GM19397 (cell line): ENCODE measurements at regions not wholly inside any gene's neighbourhood (a gene's known extent, or its start where the extent isn't known, plus 50 kb on each side); places are given as distances from the start of the nearest gene placed in this dataset.

Experiments used
- ATAC-seq: cut with Tn5 transposase; IDR thresholded peaks from one replicate; pipeline ENCODE4 v1.9.1; 2021; ENCODE audit warnings: mild to moderate bottlenecking, moderate library complexity; ENCODE audit not compliant: unreplicated experiment

DNA sequence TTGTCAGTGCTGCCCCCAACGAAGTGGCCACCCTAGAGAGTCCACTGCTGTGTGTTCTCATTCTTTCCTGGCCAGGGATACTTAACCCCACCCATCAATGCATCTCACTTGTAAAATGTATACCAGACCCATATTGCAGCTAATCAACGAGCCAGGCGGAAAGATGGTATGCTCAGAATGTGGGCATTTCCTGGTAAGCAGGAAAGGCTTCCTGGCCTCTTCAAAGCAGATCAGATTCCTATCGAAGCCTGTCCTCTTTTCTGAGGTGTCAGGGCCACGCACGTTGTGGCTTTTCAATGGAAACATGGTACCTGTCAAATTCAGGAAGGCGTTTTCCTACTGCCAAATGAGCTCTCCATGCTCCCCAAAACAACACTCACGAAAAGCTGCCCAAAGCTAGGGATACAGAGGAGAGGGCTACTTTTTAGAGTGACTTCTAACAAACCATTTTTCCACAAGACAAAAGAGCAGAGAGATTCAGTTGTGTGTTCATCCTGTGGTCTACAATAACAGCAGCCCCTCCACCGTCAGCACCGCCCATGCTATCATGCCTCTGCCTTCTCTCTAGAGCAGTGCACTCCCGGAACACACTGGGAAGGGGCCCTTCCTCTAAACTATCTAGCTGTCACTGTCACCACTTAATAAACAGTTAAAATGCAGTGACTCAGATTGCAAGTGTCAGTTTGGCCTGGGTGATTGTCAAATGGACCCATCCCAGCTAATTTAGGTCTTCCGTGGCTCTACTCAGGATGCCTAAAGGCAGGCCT, 535.1 kb downstream of the RNF144A start:
- ATAC-seq: no peak

DNA sequence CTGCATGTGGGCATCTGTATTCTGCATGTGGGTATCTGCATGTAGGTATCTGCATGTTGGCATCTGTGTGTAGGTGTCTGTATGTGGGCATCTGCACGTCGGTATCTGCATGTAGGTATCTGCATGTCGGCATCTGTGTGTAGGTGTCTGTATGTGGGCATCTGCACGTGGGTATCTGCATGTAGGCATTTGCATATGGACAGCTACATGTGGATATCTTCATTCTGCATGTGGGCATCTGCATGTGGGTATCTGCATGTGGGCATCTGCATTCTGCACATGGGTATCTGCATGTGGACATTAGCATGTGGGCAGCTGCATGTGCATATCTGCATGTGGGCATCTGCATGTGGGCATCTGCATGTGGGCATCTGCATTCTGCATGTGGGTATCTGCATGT, 537.4 kb downstream of the RNF144A start:
- no peak for ATAC-seq

DNA sequence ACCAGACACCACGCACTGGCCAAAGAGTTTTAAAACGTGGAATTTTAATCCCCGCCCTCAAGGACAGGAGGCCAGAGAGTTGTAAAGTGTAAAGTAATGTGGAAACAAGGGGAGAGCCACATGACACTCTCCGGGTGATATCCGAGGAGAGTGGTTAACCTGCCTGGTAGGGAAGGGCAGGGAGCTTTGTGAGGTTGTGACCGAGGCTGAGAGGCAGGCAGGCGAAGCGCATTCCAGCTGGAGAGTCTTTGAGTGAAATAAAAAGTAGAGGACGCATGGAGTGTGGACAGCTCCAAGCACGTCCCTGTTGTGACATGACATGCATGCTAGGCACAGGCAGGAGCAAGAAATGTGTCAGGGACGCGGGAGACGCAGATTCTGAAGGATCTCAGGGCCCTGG, 539.5 kb downstream of the RNF144A start:
- ATAC-seq: no peak

DNA sequence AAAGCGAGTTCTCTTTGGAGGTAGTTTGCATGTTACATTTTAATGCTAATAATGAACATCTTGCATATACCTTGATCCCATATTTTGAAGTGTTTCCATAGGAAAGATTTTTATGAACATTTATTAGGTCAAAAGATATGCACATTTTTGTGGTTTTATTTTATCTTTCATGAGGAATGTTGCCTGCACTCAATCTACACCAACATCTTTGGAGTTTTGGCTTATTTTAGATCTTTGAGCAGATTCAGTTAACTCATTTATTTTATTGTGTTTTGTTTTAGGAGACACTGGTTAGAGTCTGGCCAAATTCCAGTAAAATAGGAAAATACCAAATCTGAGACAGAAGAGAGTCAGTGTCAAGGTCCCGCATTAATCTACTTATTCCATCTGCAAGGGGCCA, 540.9 kb downstream of the RNF144A start:
- no peak for ATAC-seq

DNA sequence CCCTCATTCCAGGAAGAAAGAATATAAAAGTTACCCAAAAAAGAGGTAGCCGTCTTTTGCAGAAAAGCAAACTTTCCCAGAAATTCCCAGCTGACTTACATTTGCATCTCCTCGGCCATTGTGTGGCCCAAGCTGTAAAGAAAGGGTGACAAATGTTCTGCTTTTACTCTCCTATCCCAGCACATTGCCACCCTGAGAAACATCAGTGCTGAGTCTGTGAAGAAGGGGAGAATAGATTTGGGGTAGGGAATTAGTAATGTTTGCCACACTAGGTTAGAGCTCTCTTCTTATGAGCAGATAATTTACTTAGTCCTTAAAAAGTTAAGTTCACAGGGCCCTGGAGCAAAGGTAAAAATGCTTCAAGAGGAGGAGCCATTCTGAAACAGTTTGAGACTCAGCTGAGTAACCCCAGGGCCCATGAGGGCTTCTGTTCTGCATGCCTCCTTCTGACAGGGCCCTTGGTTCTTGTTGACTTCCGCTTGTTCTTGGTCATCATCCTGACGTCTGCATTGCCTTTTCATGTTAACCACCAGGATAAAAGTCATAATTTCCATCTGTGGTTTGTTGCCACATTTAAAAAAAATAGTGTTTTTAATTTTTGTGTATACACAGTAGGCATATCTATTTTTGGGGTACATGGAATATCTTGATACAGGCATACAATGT, 550.7 kb downstream of the RNF144A start:
- no peak for ATAC-seq

DNA sequence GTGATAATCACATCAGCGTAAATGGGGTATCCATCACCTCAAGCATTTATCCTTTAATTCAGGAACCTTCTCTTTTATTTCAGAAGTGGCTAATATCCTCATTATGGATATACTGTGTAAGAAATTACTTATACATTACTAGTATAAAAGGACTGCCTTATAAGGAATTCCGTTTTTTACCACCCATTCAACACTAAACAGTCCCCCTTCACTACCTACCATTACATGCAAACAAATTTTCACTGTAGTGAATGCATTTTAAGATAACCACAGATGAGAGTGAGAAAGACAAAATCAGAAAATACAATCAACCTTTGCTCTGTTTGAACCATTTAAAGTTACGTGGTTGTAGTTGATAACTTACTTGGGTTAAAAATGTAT, 551.2 kb downstream of the RNF144A start:
- ATAC-seq: no peak

DNA sequence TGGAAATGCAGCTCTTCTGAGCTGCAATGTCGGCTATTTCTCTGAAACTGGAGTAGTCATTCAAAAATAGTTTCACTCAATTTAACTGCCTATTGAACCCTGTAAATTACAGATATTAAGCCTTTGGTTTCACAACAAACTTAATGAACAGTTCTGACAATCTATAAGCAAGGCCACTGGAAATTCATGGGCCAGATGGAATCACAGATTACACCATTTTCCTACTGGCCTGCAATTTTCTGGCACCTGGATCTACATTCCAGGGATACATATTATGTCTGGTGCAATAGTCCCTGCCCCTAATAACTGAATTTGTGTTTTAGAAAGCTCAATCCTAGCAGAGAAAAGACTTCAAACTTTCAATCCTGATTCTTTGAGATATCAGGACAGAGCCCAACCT, 551.7 kb downstream of the RNF144A start:
- no peak for ATAC-seq

DNA sequence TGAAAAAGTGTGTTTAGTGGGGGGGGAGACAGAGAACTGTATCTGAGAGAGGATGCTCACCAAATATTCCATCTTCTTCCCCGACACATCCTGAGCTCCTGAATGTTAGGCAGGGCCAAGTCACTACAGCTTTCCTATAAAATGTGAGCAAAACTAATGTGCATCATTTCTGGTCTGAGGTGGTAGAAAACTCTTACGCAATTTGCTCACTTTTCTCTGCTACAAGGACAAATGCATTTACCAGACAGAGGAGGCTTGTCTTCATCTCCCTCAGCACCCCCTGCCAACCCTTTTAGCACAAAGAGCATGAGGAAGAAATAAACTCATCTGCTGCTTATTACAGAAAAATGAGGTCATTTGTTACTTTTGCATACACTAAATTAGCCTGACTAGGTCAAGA, 554.0 kb downstream of the RNF144A start:
- ATAC-seq: no peak

DNA sequence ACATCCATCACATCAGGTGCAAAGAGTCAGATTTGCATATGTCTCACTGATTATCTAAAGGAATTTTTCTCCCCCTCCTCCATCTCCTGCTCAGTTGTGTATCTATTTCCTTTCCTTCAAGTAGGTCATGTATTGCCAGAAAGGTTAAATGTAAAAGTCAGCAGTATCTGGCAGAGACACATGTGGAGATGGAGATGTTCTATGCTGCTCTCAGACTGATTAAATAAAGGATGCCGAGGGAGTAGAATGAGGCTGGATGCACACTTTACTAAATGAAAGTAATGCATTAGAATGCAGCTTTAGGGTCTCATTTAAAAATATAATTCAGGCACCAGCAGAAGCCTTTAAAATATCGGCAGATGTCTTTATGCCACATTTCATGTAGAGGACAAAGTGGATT, 555.3 kb downstream of the RNF144A start:
- no peak for ATAC-seq

DNA sequence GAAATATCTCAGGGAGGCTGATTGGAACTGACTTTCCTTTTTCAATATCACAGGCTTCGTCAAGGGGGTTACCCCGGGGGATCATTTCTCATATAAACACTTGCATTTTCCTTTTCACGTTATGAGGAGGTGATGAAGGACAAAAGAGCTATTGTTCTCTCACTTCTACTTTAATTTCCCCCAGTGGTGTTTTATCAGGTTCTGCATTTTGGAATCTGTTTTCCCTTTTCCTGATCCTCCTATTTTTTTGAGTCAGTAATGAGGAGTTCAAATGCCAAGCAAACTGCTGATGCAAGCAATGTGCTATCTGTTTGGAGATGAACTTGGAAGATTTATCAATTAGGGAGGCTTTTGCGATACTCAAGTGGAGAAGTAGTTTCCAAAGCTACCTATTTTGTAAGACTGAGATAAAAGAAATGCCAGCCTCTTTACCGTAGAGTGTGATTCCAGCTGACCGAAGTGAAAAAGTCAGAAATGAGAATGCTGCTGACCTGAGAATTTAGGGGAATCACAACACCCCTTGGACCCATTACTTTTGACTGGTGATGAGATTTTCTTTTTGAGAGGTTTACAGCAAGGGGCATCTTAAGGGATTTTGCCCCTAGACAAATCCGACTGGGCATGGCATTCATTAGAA, 556.0 kb downstream of the RNF144A start:
- no peak for ATAC-seq

DNA sequence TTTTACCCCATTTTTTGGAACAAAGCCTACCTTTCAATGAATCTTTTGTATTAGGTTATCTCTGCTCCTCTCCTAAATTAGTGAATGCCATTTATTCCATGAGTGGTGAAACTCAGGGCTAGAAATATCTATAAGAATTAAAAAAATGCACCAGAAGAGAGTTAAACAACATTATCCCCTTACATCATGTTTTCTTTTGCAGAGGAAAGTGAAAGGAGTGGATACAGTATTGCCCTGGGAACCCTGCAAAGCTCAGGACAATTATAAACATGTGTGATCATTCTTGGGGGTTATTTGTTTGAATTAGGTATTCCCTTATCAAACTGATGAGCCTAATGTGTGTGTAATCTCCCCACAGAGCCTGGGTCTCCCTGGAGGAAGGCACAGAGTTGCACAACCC, 559.2 kb downstream of the RNF144A start:
- no peak for ATAC-seq

DNA sequence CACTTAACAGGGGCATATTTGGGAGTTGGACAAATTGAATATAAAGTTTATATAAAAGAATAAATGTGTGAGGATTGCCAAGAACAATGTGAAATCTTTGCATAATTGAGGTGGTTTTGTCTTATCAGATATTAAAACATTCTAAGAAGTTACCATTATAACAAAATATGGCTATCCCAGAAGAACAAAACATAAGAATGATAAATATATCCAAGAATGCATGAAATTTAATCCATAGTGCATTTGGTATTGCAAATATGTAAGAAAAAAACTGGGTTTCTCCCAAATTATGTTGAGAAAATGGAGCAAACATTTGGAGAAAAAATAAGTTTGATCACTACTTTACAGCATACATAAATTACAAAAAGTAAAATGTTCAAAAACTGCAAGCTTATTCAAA, 562.4 kb downstream of the RNF144A start:
- ATAC-seq: no peak

DNA sequence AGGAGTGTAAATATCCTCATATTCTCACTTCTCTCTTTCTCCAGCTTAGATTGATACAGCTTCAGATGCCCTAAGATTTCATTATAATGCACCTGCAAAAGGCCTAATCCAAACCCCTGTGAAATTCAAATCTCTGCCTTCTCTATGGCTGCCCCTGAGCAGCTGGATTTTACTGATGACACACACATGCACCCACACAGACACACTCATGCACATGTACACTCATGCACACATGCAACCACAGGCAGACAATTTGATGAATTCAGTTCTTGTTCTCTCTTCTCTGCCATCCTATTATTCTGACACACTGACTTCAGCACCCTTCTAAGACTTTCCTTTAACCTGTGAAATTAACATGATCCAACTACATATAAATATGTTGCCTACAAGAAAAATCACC, 563.2 kb downstream of the RNF144A start:
- ATAC-seq: no peak

DNA sequence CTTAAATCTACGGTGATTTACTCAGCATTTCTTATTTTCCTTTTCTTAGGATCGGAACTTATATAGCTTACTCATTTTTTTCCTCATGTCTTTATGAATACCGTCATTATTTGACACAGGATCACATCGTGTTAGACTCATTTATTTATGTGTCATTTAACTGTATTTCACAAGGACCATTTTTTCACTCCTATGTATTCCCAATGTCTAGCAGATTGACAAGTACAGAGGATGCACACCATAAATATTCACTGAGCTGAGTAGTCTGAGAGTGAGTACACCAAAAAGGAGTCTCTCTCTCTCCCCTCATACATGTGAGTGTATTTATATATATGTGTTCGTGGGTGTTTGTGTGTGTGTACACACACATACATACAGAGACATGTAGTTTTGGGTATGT, 573.5 kb downstream of the RNF144A start:
- no peak for ATAC-seq

DNA sequence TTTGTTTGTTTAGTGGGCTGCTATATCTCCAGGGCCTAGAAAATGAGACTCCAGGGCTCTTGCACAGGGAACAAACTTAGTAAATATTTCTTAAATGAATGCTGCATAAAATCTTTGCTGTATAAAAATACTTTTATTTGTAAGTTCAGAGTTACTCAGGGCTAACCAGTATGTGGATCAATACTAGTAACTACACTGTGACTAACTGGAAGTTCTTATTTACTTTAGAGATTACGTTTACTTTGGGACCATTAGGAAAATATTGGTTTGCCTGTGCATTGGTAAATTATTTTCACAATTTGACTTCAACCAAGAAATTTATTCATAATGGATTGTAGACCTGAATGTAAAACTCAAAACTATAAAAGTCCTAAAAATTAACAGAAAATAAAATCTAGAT, 575.5 kb downstream of the RNF144A start:
- no peak for ATAC-seq

DNA sequence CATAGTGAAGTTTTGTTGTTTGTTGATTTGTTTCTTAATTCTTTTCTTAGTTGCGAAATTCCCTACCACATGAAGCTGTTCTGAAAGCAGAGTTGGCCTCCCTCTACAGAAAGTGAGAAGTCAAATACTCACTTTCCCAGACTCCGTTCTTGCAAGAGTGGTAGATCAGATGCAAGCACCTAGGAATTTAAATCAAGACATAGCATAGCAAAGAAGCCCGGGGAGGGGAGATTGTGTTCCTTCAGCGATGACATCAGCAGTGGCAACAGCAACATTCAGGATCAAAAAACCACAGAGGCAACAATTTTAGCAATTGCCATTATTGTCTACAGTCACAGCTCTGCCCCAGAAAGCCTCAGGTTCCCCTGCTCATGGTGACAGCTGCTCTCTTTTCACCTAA, 580.0 kb downstream of the RNF144A start:
- ATAC-seq: no peak

DNA sequence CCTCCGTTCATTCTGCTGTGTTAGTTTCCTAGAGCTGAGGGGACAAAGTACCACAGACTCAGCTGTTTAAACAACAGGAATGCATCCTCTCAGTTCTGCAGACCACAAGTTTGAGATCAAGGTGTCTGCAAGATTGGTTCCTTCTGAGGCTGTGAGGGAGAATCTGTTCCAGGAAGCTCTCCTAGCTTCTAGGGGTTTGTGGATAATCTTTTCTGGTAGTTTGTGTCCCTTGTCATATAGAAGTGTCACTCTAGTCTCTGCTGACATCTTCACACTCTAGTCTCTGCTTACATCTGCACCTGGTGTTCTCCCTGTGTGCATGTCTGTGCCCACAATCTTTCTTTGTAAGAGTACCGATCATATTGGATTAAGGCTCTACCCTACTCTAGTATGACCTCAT, 581.8 kb downstream of the RNF144A start:
- ATAC-seq: no peak

DNA sequence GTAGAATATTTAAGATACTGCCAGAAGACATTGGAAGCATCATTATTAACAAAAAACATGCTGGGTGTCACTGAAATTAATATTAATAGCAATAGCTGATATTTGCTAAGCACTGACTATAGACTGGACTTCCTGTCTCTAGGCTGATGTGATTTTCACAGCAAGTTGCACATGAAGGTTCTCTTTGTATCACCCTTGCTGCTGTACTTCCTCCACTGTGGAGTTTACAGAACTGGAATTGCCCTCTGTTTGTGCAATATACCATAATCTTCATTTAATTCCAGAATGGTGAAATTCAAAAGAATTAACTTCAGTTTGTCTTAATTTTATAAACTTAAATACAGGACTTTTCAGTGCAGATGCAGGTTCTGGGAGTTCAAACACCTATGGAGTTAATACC, 585.1 kb downstream of the RNF144A start:
- ATAC-seq: no peak

DNA sequence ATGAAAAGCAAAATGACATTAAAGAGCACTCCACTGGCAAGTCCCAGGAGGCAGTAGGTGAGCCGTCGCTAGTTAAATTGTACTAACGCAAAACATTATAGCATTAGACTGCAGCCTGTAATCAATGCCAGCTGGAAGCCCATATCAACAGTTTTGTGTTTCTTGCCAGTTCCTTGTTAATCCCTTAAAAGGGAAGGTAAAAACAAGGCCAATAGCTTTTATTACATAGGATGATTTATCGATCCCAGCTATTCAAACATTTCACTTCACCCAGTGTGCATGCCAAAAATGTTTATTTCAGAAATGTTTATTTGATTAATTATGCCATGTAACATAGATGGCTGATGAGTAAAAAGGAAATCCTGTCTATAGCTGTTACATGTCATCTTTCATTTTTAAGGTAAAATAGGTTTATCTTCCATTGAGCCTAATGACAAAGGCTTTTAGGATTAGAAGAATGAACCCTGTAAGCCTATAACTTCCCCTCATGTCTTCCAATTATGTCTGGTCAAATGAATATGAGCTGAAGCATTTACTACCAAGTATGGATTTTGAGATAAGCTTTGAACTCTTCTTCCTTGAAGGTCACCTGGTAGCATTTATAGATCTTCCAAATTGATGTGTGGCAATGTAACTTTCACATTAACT, 591.2 kb downstream of the RNF144A start:
- no peak for ATAC-seq

DNA sequence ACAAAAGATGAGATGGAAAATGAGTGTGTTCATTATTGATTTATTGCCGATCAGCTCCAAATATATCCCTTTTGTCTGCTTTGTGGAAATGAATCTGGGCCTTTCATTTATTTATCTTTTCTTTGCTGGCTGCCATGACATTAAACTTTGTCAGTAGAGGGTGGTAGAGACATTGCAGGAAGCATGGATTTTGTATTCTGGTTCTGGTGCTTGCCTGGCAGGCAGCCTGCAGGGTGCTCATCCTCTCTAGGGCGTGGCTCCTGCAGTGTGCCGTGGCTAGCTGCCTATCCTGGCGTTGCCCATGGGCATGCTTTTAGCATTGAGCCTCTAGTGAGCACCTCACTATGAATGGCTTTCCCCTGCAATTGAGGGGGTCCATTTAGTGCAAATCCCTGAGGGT, 593.1 kb downstream of the RNF144A start:
- ATAC-seq: no peak

DNA sequence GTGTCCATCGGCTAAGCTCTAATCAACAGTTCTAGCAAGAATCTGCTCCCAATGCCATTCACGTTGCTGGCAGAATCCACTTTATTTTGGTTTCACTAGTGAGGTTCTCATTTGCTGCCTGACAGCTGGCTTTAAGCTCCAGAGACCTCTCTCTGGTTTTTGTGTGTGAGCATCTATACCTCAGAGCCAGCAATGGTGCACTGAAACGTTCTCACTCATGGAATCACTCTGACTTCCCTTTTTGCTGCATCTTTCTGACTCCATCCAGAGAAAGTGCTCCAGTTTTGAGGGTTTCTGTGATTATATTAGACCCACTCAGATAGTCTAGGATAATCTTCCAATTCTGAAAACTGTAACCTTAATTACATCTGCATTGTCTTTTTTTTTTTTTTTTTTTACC, 596.6 kb downstream of the RNF144A start:
- ATAC-seq: no peak

DNA sequence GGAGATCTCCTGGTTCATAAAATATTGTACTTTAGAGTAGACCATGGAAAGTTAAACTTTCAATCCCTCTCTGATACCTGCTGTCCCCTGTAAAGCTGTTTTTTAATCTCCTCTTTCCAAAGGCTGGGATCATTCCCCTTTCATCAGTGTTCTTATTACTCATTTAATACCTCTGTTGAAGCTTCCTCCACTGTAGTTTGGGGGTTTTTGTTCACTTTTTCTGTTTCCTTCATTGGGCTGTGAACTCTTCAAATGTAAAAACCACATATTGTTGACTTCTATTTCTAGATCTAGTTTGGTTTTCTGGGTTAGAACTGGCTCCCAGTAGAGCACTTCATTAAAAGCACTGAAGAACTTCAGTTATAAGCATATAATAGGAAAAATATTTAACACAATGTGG, 598.1 kb downstream of the RNF144A start:
- ATAC-seq: no peak
